ENCODE measurements at regions not wholly inside any gene's neighbourhood (a gene's known extent, or its start where the extent isn't known, plus 50 kb on each side); places are given as distances from the start of the nearest gene placed in this dataset.
"Not testable (repeated sequence)": the region's sequence is repeated elsewhere in the genome, so short reads cannot be mapped to it uniquely, and the experiment has no call there.

GRCh38 chr5:116959843-116960242 lies 385.2 kb upstream of the SEMA6A start:
- Mint-ChIP-seq H3K4me1 (ENCODE audit: insufficient read depth, unreplicated experiment) (no peaks in the 10 kb centered on the region), H3K27me3 (ENCODE audit: insufficient read depth, unreplicated experiment) (no peaks in the 10 kb centered on the region), H3K9me3 (ENCODE audit: unreplicated experiment) (no peaks in the 10 kb centered on the region), H3K4me3 (ENCODE audit: unreplicated experiment) (no peak overlapping the region), H3K27ac (ENCODE audit: low read depth, unreplicated experiment) (no peak overlapping the region), H3K36me3 (ENCODE audit: insufficient read depth, unreplicated experiment) (no peaks in the 10 kb centered on the region)
- DNase-seq (ENCODE audit: unreplicated experiment): no peak
- intact Hi-C loops (cut with micrococcal nuclease): no loop called here
- no peak for TF ChIP-seq CTCF (IDR thresholded peaks at IDR 0.05; ENCODE audit: unreplicated experiment)
- BruUV-seq (replicated peaks): no TSS peak
- POLR2A ChIA-PET: interaction anchor here (0.7 kb wide), 1 partner anchor 14 kb away, joined by 3 read pairs; no protein-coding TSS in a partner anchor
- CTCF ChIA-PET: no interaction called here

- intact Hi-C loops (cut with micrococcal nuclease): no loop called here
- no peak overlapping the region for H3K27ac Mint-ChIP-seq (ENCODE audit: low read depth, unreplicated experiment)
Measured at GRCh38 chr5:116953251-116953930, 378.8 kb upstream of the SEMA6A start.

GRCh38 chr5:116951219-116951618 lies 376.6 kb upstream of the SEMA6A start:
- no peak for DNase-seq (ENCODE audit: unreplicated experiment)
- Mint-ChIP-seq H3K36me3 (ENCODE audit: insufficient read depth, unreplicated experiment) (no peaks in the 10 kb centered on the region), H3K4me3 (ENCODE audit: unreplicated experiment) (no peak overlapping the region), H3K27ac (ENCODE audit: low read depth, unreplicated experiment) (no peak overlapping the region), H3K4me1 (ENCODE audit: insufficient read depth, unreplicated experiment) (no peaks in the 10 kb centered on the region), H3K9me3 (ENCODE audit: unreplicated experiment) (no peaks in the 10 kb centered on the region), H3K27me3 (ENCODE audit: insufficient read depth, unreplicated experiment) (no peaks in the 10 kb centered on the region)
- BruUV-seq (replicated peaks): no TSS peak
- POLR2A ChIA-PET: interaction anchor here (0.6 kb wide), 2 partner anchors 22 to 281 kb away, joined by 3 read pairs; no protein-coding TSS in a partner anchor
- CTCF ChIA-PET: interaction anchor here (0.6 to 1.1 kb wide), 2 partner anchors 376 to 554 kb away, joined by 3 to 4 read pairs; no protein-coding TSS in a partner anchor
- no peak for TF ChIP-seq CTCF (IDR thresholded peaks at IDR 0.05; ENCODE audit: unreplicated experiment)
- intact Hi-C loops (cut with micrococcal nuclease): no loop called here

More at GRCh38 chr5:116953251-116953930, 378.8 kb upstream of the SEMA6A start:
- POLR2A ChIA-PET: no interaction called here
- Mint-ChIP-seq H3K4me3 (ENCODE audit: unreplicated experiment) (no peak overlapping the region), H3K36me3 (ENCODE audit: insufficient read depth, unreplicated experiment) (no peaks in the 10 kb centered on the region), H3K9me3 (ENCODE audit: unreplicated experiment) (no peaks in the 10 kb centered on the region), H3K4me1 (ENCODE audit: insufficient read depth, unreplicated experiment) (no peaks in the 10 kb centered on the region), H3K27me3 (ENCODE audit: insufficient read depth, unreplicated experiment) (no peaks in the 10 kb centered on the region)
- no peak for DNase-seq (ENCODE audit: unreplicated experiment)
- BruUV-seq (replicated peaks): no TSS peak
- TF ChIP-seq CTCF (IDR thresholded peaks at IDR 0.05; ENCODE audit: unreplicated experiment): no peak
- CTCF ChIA-PET: interaction anchor here (0.6 to 1.1 kb wide), 2 partner anchors 252 to 302 kb away, joined by 3 to 4 read pairs; no protein-coding TSS in a partner anchor

GRCh38 chr5:116947691-116948528 lies 373.3 kb upstream of the SEMA6A start:
- Mint-ChIP-seq H3K4me1 (ENCODE audit: insufficient read depth, unreplicated experiment) (peaks cover 9% of the 10 kb centered on the region), H3K9me3 (ENCODE audit: unreplicated experiment) (no peaks in the 10 kb centered on the region), H3K27ac (ENCODE audit: low read depth, unreplicated experiment) (no peak overlapping the region), H3K36me3 (ENCODE audit: insufficient read depth, unreplicated experiment) (no peaks in the 10 kb centered on the region), H3K27me3 (ENCODE audit: insufficient read depth, unreplicated experiment) (no peaks in the 10 kb centered on the region), H3K4me3 (ENCODE audit: unreplicated experiment) (no peak overlapping the region)
- intact Hi-C loops (cut with micrococcal nuclease): loop anchor here (1.0 to 5.0 kb wide), 3 partner anchors 372 to 811 kb away; no protein-coding TSS in a partner anchor
- CTCF ChIA-PET: interaction anchor here (0.5 to 1.4 kb wide), 6 partner anchors 14 to 393 kb away, joined by 3 to 4 read pairs (median 3); no protein-coding TSS in a partner anchor
- POLR2A ChIA-PET: interaction anchor here (0.6 kb wide), 1 partner anchor 391 kb away, joined by 3 read pairs; no protein-coding TSS in a partner anchor
- no TSS peak for BruUV-seq (replicated peaks)
- peak; percentile 54 for TF ChIP-seq CTCF (IDR thresholded peaks at IDR 0.05; ENCODE audit: unreplicated experiment)
- DNase-seq (ENCODE audit: unreplicated experiment): peak; percentile 84

GRCh38 chr5:116945613-116946382 lies 371.2 kb upstream of the SEMA6A start:
- H3K27ac Mint-ChIP-seq (ENCODE audit: low read depth, unreplicated experiment); H3K9me3 Mint-ChIP-seq (ENCODE audit: unreplicated experiment); H3K27me3 Mint-ChIP-seq (ENCODE audit: insufficient read depth, unreplicated experiment); H3K36me3 Mint-ChIP-seq (ENCODE audit: insufficient read depth, unreplicated experiment); H3K4me1 Mint-ChIP-seq (ENCODE audit: insufficient read depth, unreplicated experiment); H3K4me3 Mint-ChIP-seq (ENCODE audit: unreplicated experiment); BruUV-seq (replicated peaks); POLR2A ChIA-PET; DNase-seq (ENCODE audit: unreplicated experiment): not testable (repeated sequence)
- intact Hi-C loops (cut with micrococcal nuclease): loop anchor here (5.0 kb wide), 1 partner anchor 808 kb away; no protein-coding TSS in a partner anchor
- CTCF ChIA-PET: interaction anchor here (0.6 to 1.0 kb wide), 2 partner anchors 9 to 168 kb away, joined by 3 read pairs; no protein-coding TSS in a partner anchor
